Smooth muscle cell (in vitro differentiated cells): ENCODE measurements at regions not wholly inside any gene's neighbourhood (a gene's known extent, or its start where the extent isn't known, plus 50 kb on each side); places are given as distances from the start of the nearest gene placed in this dataset.

Source experiments
- DNase-seq: peaks from one replicate; lab custom pipeline; 2025; ENCODE audit not compliant: unreplicated experiment; lab: John Stamatoyannopoulos, UW
- H2AFZ ChIP-seq: fragments of 200-600 bp; sonication (generic); 2 replicates; pipeline ENCODE4 v1.6.0; 2016; ENCODE audit warnings: antibody characterized with exemption, low read depth, mild to moderate bottlenecking
- H3F3A ChIP-seq: fragments of 200-600 bp; sonication (generic); 2 replicates; pipeline ENCODE4 v1.6.0; 2017; ENCODE audit warnings: antibody characterized with exemption, low read depth
- H3K27ac ChIP-seq: fragments of 200-600 bp; sonication (generic); 2 replicates; pipeline ENCODE4 v1.5.1; 2016; ENCODE audit warnings: low read depth, mild to moderate bottlenecking
- H3K27me3 ChIP-seq: fragments of 200-600 bp; sonication (generic); 2 replicates; pipeline ENCODE4 v1.6.1; 2016; ENCODE audit warnings: low read depth, mild to moderate bottlenecking
- H3K36me3 ChIP-seq: fragments of 200-600 bp; sonication (generic); 2 replicates; pipeline ENCODE4 v1.5.1; 2016; ENCODE audit warnings: low read depth
- H3K4me1 ChIP-seq: fragments of 200-600 bp; sonication (generic); 2 replicates; pipeline ENCODE4 v1.5.1; 2016; ENCODE audit warnings: low read depth
- H3K4me2 ChIP-seq: fragments of 200-600 bp; sonication (generic); 2 replicates; pipeline ENCODE4 v1.6.0; 2016; ENCODE audit warnings: mild to moderate bottlenecking
- H3K4me3 ChIP-seq: fragments of 200-600 bp; sonication (generic); 2 replicates; pipeline ENCODE4 v1.5.1; 2016; ENCODE audit warnings: mild to moderate bottlenecking
- H3K79me2 ChIP-seq: fragments of 200-600 bp; sonication (generic); 2 replicates; pipeline ENCODE4 v1.6.0; 2016; ENCODE audit warnings: low read depth, mild to moderate bottlenecking
- H3K9ac ChIP-seq: fragments of 200-600 bp; sonication (generic); 2 replicates; pipeline ENCODE4 v1.6.0; 2016; ENCODE audit warnings: low read depth
- H3K9me3 ChIP-seq: fragments of 200-600 bp; sonication (generic); replicated peaks from 2 replicates; pipeline ENCODE4 v1.5.1; 2016; ENCODE audit warnings: low read depth
- H4K20me1 ChIP-seq: fragments of 200-600 bp; sonication (generic); 2 replicates; pipeline ENCODE4 v1.6.0; 2016; ENCODE audit warnings: low read depth
- WGBS: methylation state at CpG from one replicate; pipeline ENCODE4 v1.1.7; 2016; ENCODE audit warnings: low lambda C conversion rate; 5-methylcytosine and 5-hydroxymethylcytosine counted together
- TF ChIP-seq, protein P1 (sequence below): fragments of 200-600 bp; sonication (generic); IDR thresholded peaks from 2 replicates; pipeline ENCODE4 v1.5.1; 2017; ENCODE audit warnings: borderline replicate concordance, mild to moderate bottlenecking, antibody characterized with exemption; ENCODE audit not compliant: insufficient read depth, poor library complexity, severe bottlenecking

DNA sequence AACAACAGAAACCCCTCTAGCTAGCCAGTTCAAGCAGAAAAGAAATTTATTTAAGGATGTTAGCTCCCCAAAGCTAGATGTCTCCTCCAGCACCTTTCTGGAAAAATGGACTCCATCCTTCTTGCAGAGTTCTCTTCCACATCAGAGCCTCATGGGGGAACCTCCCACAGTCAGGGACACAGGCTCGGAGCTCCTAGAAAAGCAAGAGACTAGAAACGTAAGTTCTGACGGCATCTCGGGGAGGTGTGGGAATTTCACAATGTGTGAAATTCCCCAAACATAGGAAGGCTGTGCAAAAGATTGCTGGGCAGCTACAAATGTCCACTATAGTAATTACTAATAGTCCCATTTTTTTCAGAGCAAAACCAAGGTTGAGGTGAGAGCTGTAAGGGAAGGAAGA lies 184.8 kb downstream of the EVX1 start:
- no peaks in the 10 kb centered on the region for H3K36me3 ChIP-seq
- DNase-seq: no peak
- H4K20me1 ChIP-seq: no peaks in the 10 kb centered on the region
- H3K27me3 ChIP-seq: no peaks in the 10 kb centered on the region
- H3K9ac ChIP-seq: no peak overlapping the region
- H3K4me2 ChIP-seq: no peak overlapping the region
- H3K27ac ChIP-seq: no peak overlapping the region
- no peaks in the 10 kb centered on the region for H3K4me1 ChIP-seq
- no peaks in the 10 kb centered on the region for H3K9me3 ChIP-seq
- TF ChIP-seq, protein P1, sequence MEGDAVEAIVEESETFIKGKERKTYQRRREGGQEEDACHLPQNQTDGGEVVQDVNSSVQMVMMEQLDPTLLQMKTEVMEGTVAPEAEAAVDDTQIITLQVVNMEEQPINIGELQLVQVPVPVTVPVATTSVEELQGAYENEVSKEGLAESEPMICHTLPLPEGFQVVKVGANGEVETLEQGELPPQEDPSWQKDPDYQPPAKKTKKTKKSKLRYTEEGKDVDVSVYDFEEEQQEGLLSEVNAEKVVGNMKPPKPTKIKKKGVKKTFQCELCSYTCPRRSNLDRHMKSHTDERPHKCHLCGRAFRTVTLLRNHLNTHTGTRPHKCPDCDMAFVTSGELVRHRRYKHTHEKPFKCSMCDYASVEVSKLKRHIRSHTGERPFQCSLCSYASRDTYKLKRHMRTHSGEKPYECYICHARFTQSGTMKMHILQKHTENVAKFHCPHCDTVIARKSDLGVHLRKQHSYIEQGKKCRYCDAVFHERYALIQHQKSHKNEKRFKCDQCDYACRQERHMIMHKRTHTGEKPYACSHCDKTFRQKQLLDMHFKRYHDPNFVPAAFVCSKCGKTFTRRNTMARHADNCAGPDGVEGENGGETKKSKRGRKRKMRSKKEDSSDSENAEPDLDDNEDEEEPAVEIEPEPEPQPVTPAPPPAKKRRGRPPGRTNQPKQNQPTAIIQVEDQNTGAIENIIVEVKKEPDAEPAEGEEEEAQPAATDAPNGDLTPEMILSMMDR: no peak
- no peaks in the 10 kb centered on the region for H3F3A ChIP-seq
- WGBS: 90% methylated on average over 4 of the region's 4 CpGs
- H2AFZ ChIP-seq: no peak overlapping the region
- no peak overlapping the region for H3K4me3 ChIP-seq
- no peaks in the 10 kb centered on the region for H3K79me2 ChIP-seq

DNA sequence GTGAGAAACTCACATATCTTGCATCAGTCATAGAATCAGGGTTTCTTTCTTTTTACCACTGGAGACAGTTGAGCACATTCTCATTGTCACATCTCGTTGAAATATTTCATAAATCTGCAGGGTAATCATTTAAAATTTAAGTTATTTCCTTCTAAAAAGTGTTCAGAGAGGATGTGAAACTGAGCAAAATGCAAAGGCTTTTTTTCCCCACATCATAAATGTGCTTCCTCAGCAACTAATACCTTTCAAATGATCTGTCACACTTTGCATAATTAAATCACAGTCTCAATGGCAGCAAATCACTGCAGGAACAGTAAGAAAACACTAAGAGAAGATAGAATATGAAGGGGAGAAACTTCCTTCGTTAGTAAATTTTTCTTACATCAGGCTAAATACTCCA lies 187.5 kb downstream of the EVX1 start:
- Histone ChIP-seq H4K20me1 (no peaks in the 10 kb centered on the region), H3F3A (no peaks in the 10 kb centered on the region), H3K27ac (no peak overlapping the region), H3K9ac (no peak overlapping the region), H3K79me2 (no peaks in the 10 kb centered on the region), H3K36me3 (no peaks in the 10 kb centered on the region), H2AFZ (no peak overlapping the region), H3K4me3 (no peak overlapping the region), H3K4me1 (peaks cover 7% of the 10 kb centered on the region), H3K4me2 (no peak overlapping the region), H3K27me3 (no peaks in the 10 kb centered on the region), H3K9me3 (no peaks in the 10 kb centered on the region)
- DNase-seq: no peak
- WGBS: 92% methylated on average over 2 of the region's 2 CpGs
- TF ChIP-seq, protein P1: no peak

DNA sequence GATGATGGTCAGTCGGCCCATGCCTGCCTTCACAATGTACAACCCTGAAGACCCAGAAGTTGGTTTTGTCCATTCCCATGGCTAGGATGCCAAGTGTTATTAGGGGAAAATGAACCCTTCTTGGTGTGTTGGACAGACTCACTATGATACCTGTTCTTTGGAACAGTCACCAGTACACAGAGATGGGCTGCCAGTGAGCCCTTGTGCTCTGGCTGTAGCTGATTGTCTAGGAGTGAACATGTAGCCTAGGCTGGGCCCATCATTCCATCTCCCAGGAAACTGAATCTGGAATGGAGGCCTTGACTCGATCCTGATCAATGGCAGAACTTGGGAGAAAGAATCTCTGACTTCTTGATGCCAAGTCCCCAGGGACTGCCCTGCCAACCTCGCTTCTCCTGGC lies 188.9 kb downstream of the EVX1 start:
- no peak for DNase-seq
- H3K27me3 ChIP-seq: no peaks in the 10 kb centered on the region
- H3K4me3 ChIP-seq: no peak overlapping the region
- TF ChIP-seq, protein P1: no peak
- H3K79me2 ChIP-seq: no peaks in the 10 kb centered on the region
- H4K20me1 ChIP-seq: no peaks in the 10 kb centered on the region
- H3F3A ChIP-seq: no peaks in the 10 kb centered on the region
- no peaks in the 10 kb centered on the region for H3K9me3 ChIP-seq
- H3K4me2 ChIP-seq: no peak overlapping the region
- H3K4me1 ChIP-seq: peaks cover 10% of the 10 kb centered on the region
- WGBS: 98% methylated on average over 3 of the region's 3 CpGs
- no peak overlapping the region for H2AFZ ChIP-seq
- no peak overlapping the region for H3K9ac ChIP-seq
- H3K36me3 ChIP-seq: no peaks in the 10 kb centered on the region
- H3K27ac ChIP-seq: no peak overlapping the region

DNA sequence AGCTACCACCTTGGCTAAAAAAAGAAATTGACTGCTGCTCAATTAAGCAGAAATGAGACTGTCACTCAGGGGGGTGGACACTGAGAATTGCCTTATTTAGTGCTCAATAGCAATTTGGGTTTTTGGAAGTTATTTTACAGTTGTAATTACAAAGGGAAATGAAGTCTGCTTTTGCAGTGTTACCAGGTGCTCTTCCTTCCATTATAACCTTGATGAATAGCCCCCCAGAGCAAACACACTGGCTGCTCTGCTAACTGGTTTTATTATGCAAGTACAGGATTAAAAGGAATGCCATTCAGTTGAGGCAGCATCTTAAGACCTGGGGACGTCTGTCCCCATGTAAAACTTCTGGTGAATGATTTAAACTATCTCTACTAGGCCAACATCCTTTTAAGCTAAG lies 191.0 kb downstream of the EVX1 start:
- TF ChIP-seq, protein P1: no peak
- no peak for DNase-seq
- no peak overlapping the region for H3K4me3 ChIP-seq
- no peaks in the 10 kb centered on the region for H3K9me3 ChIP-seq
- no peaks in the 10 kb centered on the region for H3K36me3 ChIP-seq
- no peaks in the 10 kb centered on the region for H3F3A ChIP-seq
- no peaks in the 10 kb centered on the region for H3K79me2 ChIP-seq
- H4K20me1 ChIP-seq: no peaks in the 10 kb centered on the region
- no peak overlapping the region for H3K9ac ChIP-seq
- H3K4me1 ChIP-seq: peaks cover 10% of the 10 kb centered on the region
- 10% methylated on average over 1 of the region's 1 CpG for WGBS
- H3K27ac ChIP-seq: no peak overlapping the region
- H2AFZ ChIP-seq: no peak overlapping the region
- no peak overlapping the region for H3K4me2 ChIP-seq
- no peaks in the 10 kb centered on the region for H3K27me3 ChIP-seq
